Epidermal melanocyte (primary cell): ENCODE measurements at regions not wholly inside any gene's neighbourhood (a gene's known extent, or its start where the extent isn't known, plus 50 kb on each side); places are given as distances from the start of the nearest gene placed in this dataset.
"Not testable (repeated sequence)": the region's sequence is repeated elsewhere in the genome, so short reads cannot be mapped to it uniquely, and the experiment has no call there.

Experiments used
- DNase-seq: peaks from one replicate; pipeline ENCODE4 v3.0.0; 2011; ENCODE audit warnings: low spot score; ENCODE audit not compliant: insufficient read length

DNA sequence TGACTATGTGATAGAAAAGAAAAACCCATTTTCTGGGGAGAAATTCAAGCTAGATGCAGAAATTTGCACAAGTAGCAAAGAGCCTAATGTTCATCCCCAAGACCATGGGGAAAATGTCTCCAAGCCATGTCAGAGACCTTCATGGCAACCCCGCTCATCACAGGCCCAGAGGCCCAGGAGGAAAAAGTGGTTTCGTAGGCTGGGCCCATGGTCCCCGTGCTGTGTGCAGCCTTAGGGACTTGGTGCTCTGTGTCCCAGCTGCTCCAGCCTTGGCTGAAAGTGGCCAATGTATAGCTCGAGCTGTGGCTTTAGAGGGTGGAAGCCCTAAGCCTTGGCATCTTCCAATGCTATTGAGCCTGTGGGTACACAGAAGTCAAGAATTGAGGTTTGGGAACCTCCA, 711.2 kb upstream of the ZNF608 start:
- no peak for DNase-seq

- DNase-seq, result not testable (repeated sequence)
These were observed 712.5 kb upstream of the ZNF608 start for GRCh38 chr5:125458949-125459348.

DNA sequence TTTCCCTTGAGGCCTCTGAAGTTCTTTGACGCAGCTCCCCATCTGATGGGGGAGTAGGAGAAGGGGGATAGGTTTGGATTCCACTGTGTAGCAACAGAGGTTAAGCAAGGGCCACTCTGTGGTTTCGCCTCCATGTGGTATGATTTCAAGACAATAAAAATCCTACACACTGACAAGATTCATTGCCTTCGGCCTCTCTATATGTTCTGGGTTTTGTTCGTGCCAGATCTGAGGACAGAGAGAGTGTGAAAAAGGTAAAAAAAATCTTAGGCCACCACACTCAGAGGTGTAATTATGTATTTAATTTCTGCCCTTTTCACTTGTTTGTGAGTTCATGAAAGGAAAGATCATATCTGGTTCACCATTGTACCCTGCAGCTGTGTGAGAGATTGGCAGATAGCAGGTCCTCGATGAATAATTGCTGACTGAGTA, 715.2 kb upstream of the ZNF608 start:
- no peak for DNase-seq

DNA sequence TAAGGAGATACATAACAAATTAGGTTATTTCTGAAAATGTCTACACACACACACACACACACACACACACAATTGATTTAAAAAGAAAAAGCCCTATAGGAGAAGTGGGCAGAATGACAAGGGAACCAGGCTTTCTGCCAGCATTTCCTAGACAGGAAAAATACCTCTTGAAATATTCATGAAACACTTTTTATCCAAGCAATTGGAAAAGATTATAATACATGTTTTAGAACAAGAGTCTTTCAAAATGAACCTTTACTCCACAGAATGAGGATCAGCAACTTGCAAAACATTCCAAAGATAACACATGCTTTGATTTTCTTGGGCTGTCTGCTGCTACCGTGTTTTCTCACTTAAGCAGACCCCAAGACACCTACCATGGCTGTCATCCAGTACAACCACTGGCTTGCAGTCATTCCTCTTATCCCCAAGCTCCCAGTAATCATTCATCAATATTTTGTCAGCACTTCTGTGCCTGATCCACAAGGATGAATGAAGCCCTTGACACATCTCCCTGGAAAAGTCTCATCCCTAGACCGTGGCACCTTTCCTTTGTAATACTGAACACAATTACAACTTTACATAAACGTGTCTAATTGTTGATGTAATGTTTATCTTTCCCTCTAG, 717.1 kb upstream of the ZNF608 start:
- DNase-seq, result no peak

DNA sequence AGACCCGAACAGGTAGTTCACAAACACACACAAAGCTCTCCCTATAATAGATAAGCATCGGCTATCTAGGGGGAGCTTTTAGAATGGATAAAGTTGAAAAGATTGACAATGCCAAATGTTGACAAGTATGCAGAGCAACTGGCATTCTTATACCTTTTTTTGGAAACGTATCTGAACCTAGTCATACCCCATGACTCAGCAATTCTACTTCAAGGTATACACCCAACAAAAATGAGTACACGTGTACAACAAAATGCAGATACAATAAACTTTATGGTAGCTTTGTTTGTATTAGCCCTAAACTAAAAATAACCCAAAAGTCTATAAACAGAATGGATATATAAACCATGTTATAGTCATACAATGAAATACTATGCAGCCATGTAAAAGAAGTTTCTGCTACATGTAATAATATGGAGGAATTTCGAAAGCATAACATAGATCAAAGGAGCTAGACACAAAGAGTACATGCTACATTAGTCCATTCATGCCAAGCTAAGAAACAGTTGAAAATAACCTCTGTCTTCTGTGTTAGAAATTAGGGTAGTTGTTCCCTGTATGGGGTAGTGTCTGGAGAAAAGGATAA, 718.5 kb upstream of the ZNF608 start:
- DNase-seq, result no peak

DNA sequence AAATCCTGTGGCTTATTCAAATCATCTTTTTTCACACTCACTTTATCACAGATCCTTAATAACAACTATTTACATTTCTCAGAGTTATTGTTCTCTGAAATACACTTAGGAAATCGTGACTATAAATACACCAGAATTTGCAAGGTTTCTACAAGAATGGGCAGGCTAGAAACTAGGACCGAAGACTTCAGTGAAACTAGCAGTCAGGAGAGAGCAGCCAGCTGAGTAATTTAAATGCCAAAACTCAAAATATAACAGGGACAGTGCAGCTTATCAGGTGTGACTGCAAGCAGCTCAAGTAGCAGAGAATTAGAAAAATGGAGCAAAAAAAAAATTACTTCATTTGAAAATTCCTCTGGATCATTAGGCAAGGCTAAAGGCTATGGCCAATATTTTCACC, 719.3 kb upstream of the ZNF608 start:
- no peak for DNase-seq

GRCh38 chr5:125467222-125467621, 720.8 kb upstream of the ZNF608 start:
- DNase-seq, result no peak

DNA sequence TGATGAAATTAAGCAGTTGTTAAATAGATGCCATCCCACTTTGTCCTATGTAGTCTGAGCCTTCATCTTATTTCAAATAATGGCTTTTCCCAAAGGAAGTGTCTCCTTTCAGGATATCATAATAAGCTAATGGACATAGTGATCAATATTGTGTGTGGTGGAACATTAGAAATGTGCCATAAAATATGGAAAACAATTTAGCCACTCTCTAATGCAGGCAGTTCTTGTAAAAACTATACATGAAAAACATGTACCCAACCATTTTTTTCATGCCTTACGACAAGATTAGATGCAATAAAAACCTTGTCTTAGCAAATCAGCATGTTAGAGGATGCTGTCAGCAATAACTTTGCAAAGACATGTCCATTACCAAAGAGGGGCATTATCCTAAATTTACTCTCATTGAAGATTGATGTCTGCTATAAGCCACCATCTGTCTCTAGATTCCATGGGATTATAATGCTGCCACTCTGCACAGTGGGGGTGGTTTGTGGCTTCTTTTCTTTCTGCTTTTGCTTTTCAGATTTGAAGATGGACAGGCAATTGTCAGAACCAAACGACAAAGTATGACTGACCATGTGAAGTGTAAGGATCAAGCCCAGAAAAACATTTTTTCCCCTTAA, 724.0 kb upstream of the ZNF608 start:
- no peak for DNase-seq

GRCh38 chr5:125476901-125477585, 730.6 kb upstream of the ZNF608 start:
- no peak for DNase-seq

- DNase-seq, result no peak
These were observed 731.1 kb upstream of the ZNF608 start for GRCh38 chr5:125477586-125477975.

- no peak for DNase-seq
These were observed 732.2 kb upstream of the ZNF608 start for GRCh38 chr5:125478599-125478998.

GRCh38 chr5:125480911-125481310, 734.5 kb upstream of the ZNF608 start:
- DNase-seq, result no peak

GRCh38 chr5:125481506-125482465, 735.3 kb upstream of the ZNF608 start:
- DNase-seq, result peak; percentile 24

DNA sequence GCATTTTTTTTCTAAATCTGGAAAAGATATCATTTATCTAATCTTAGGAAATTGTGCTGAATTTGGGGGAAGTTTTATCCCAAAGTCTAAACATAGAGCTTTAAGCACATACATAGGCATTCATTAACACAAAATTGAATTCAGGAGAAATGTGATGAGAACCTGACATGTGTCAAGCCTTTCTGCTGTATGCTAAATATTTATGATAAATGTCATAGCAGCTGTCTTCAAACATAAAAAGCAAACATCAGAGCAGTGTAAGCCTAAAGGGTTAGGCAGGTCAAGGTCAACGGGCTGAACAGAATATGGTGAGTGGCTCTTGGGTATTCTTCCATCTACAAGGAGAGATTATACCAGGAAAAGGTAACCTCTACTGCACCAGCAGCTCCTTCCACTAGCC, 737.2 kb upstream of the ZNF608 start:
- no peak for DNase-seq

GRCh38 chr5:125484272-125484741, 737.9 kb upstream of the ZNF608 start:
- DNase-seq, result no peak

- peak; percentile 70 for DNase-seq
These were observed 738.6 kb upstream of the ZNF608 start for GRCh38 chr5:125484742-125485641.

DNA sequence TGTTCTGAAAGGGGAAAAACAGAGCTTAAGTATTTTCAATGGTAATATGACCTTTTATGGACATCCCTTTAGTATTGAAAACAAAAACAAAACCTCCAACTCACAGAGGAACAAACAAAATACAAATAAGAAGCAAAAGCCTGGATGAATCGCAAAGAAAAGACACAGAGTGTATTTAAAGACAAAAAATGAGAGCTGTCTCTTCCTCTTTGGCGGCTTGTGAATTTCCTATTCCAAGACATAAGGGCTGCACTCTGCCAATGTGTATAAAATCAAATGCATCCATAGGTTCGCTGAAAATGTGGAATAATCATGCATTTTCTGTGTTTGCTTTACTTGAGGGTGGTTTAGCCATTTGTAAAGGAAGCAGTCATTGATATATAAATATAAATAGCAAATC, 739.3 kb upstream of the ZNF608 start:
- no peak for DNase-seq

DNA sequence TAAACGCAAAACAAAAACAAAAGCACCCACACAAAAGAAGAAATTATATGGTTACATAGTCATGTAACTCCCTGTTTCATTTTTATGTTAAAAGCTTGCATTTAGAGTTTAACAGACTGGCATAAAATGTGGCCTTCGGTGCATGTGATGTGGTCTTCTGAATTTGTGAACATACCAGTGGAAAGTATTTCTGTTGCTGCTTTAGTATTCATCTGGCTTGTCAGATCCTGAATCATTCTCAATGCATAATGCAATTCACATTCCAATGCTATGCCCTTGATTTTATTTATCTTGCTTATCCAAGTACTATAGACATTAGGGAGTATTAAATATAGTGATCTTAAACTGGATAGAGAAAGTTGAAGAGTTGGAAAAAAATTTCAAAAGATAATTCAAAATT, 740.2 kb upstream of the ZNF608 start:
- DNase-seq, result no peak

- DNase-seq, result no peak
These were observed 740.8 kb upstream of the ZNF608 start for GRCh38 chr5:125487231-125487630.

GRCh38 chr5:125487652-125488051, 741.2 kb upstream of the ZNF608 start:
- DNase-seq, result not testable (repeated sequence)
